ENCODE measurements at regions not wholly inside any gene's neighbourhood (a gene's known extent, or its start where the extent isn't known, plus 50 kb on each side); places are given as distances from the start of the nearest gene placed in this dataset.

- WGBS (ENCODE audit: low lambda C conversion rate): 52% methylated on average over 10 of the region's 13 CpGs
- CTCF ChIA-PET: interaction anchor here (1.6 kb wide), 1 partner anchor 54 kb away, joined by 4 read pairs; no protein-coding TSS in a partner anchor
- no peak overlapping the region for H3K4me2 ChIP-seq
Observed at GRCh38 chr11:70761094-70761907, 363.0 kb downstream of the CTTN start.

More at GRCh38 chr11:70761094-70761907, 363.0 kb downstream of the CTTN start:
- Histone ChIP-seq H4K20me1 (ENCODE audit: insufficient read depth) (no peaks in the 10 kb centered on the region), H3K9me2 (no peaks in the 10 kb centered on the region), H3K79me2 (ENCODE audit: insufficient read depth) (no peaks in the 10 kb centered on the region), H3K36me3 (replicated peaks in 1 of 2; ENCODE audit: control insufficient read depth in 1 of 2, insufficient read depth in 2 of 2, low read length in 1 of 2) (no peaks in the 10 kb centered on the region), H3K27ac (ENCODE audit: low read depth in 2 of 2, low read length in 1 of 2) (no peak overlapping the region), H3K27me3 (ENCODE audit: insufficient read depth) (no peaks in the 10 kb centered on the region), H2AFZ (ENCODE audit: low read depth) (no peak overlapping the region), H3K4me1 (ENCODE audit: control insufficient read depth in 1 of 2, insufficient read depth in 2 of 2, low read depth in 1 of 2, low read length in 1 of 2) (peaks cover 0 to 5% of the 10 kb centered on the region in 2 experiments; a peak in 1 of 4 replicates), H3K9ac (no peak overlapping the region), H3K9me3 (no peaks in the 10 kb centered on the region), H3K4me3 (ENCODE audit: low read depth in 2 of 2, low read length in 1 of 2) (no peak overlapping the region), H3F3A (replicated peaks; ENCODE audit: insufficient read depth) (no peaks in the 10 kb centered on the region)
- DNase-seq: no peak
- TF ChIP-seq FOXM1 (IDR thresholded peaks at IDR 0.05; ENCODE audit: low read depth) (no peak), GABPA (IDR thresholded peaks at IDR 0.05; ENCODE audit: low read depth) (no peak), YY1 (IDR thresholded peaks at IDR 0.05; ENCODE audit: low read depth) (no peak), FOXJ3 (CRISPR knock-in tag; IDR thresholded peaks at IDR 0.05) (no peak), JUND (IDR thresholded peaks at IDR 0.05) (no peak), CTCF (IDR thresholded peaks at IDR 0.05) (no peak), IRF3 (IDR thresholded peaks at IDR 0.05; ENCODE audit: low read depth, low read length) (no peak), USF2 (IDR thresholded peaks at IDR 0.05; ENCODE audit: borderline replicate concordance, low read depth, low read length) (no peak), RFX5 (IDR thresholded peaks at IDR 0.05; ENCODE audit: low read length) (no peak), MAX (IDR thresholded peaks at IDR 0.05; ENCODE audit: low read depth) (no peak), NRF1 (IDR thresholded peaks at IDR 0.05; ENCODE audit: low read depth, low read length) (no peak), MXI1 (IDR thresholded peaks at IDR 0.05; ENCODE audit: low read depth, low read length) (no peak), FOSL2 (IDR thresholded peaks at IDR 0.05; ENCODE audit: borderline replicate concordance, low read depth) (no peak), ZBTB33 (IDR thresholded peaks at IDR 0.05; ENCODE audit: borderline replicate concordance, low read depth) (no peak), TCF12 (IDR thresholded peaks at IDR 0.05) (no peak), RXRA (IDR thresholded peaks at IDR 0.05; ENCODE audit: borderline replicate concordance, low read depth) (no peak), ELF1 (IDR thresholded peaks at IDR 0.05) (no peak), EP300 (IDR thresholded peaks at IDR 0.05; ENCODE audit: borderline replicate concordance in 1 of 2, low read depth in 1 of 2, low read length in 1 of 2) (no peak)
- POLR2A ChIA-PET: no interaction called here

Measured in SK-N-SH (cell line).